HG03432 (cell line): ENCODE measurements at regions not wholly inside any gene's neighbourhood (a gene's known extent, or its start where the extent isn't known, plus 50 kb on each side); places are given as distances from the start of the nearest gene placed in this dataset.
A peak's percentile ranks its signal among the peaks of the same experiment; 100 is the strongest.
"Not testable (repeated sequence)": the region's sequence is repeated elsewhere in the genome, so short reads cannot be mapped to it uniquely, and the experiment has no call there.

Experiments
- ATAC-seq: cut with Tn5 transposase; IDR thresholded peaks from one replicate; pipeline ENCODE4 v1.9.1; 2021; ENCODE audit warnings: mild to moderate bottlenecking, moderate library complexity; ENCODE audit not compliant: unreplicated experiment

GRCh38 chr6:74439123-74439811 lies 743.3 kb downstream of the CD109 start:
- no peak for ATAC-seq

GRCh38 chr6:74438395-74438794 lies 742.4 kb downstream of the CD109 start:
- ATAC-seq, result not testable (repeated sequence)

GRCh38 chr6:74434171-74434570 lies 738.2 kb downstream of the CD109 start:
- ATAC-seq, result no peak

GRCh38 chr6:74431873-74432580 lies 736.0 kb downstream of the CD109 start:
- no peak for ATAC-seq

GRCh38 chr6:74420221-74420620 lies 724.2 kb downstream of the CD109 start:
- no peak for ATAC-seq

GRCh38 chr6:74415056-74415455 lies 719.1 kb downstream of the CD109 start:
- ATAC-seq, result no peak

GRCh38 chr6:74410630-74411029 lies 714.6 kb downstream of the CD109 start:
- ATAC-seq, result no peak

GRCh38 chr6:74409447-74409846 lies 713.4 kb downstream of the CD109 start:
- peak; percentile 79 for ATAC-seq

GRCh38 chr6:74408844-74409243 lies 712.8 kb downstream of the CD109 start:
- ATAC-seq, result no peak

- no peak for ATAC-seq
These were observed 708.4 kb downstream of the CD109 start for GRCh38 chr6:74404366-74404765.

GRCh38 chr6:74402781-74403180 lies 706.8 kb downstream of the CD109 start:
- no peak for ATAC-seq

GRCh38 chr6:74378437-74378836 lies 682.4 kb downstream of the CD109 start:
- ATAC-seq, result not testable (repeated sequence)

- ATAC-seq, result no peak
These were observed 673.6 kb downstream of the CD109 start for GRCh38 chr6:74369556-74369993.

GRCh38 chr6:74368746-74369145 lies 672.7 kb downstream of the CD109 start:
- ATAC-seq, result no peak

GRCh38 chr6:74366634-74367033 lies 670.6 kb downstream of the CD109 start:
- no peak for ATAC-seq

GRCh38 chr6:74362391-74362790 lies 666.4 kb downstream of the CD109 start:
- no peak for ATAC-seq

GRCh38 chr6:74357321-74357720 lies 661.3 kb downstream of the CD109 start:
- no peak for ATAC-seq

- no peak for ATAC-seq
These were observed 660.4 kb downstream of the CD109 start for GRCh38 chr6:74356391-74356790.

GRCh38 chr6:74346936-74347535 lies 651.0 kb downstream of the CD109 start:
- no peak for ATAC-seq

- no peak for ATAC-seq
These were observed 647.8 kb downstream of the CD109 start for GRCh38 chr6:74343804-74344203.

- not testable (repeated sequence) for ATAC-seq
These were observed 647.3 kb downstream of the CD109 start for GRCh38 chr6:74343321-74343720.

GRCh38 chr6:74334722-74335121 lies 638.7 kb downstream of the CD109 start:
- no peak for ATAC-seq
